GM04504 (cell line): ENCODE measurements at regions not wholly inside any gene's neighbourhood (a gene's known extent, or its start where the extent isn't known, plus 50 kb on each side); places are given as distances from the start of the nearest gene placed in this dataset.
"Not testable (repeated sequence)": the region's sequence is repeated elsewhere in the genome, so short reads cannot be mapped to it uniquely, and the experiment has no call there.

ENCODE experiments used
- DNase-seq: peaks from one replicate; pipeline ENCODE4 v3.0.0-alpha.2; 2012; ENCODE audit warnings: low read depth

DNA sequence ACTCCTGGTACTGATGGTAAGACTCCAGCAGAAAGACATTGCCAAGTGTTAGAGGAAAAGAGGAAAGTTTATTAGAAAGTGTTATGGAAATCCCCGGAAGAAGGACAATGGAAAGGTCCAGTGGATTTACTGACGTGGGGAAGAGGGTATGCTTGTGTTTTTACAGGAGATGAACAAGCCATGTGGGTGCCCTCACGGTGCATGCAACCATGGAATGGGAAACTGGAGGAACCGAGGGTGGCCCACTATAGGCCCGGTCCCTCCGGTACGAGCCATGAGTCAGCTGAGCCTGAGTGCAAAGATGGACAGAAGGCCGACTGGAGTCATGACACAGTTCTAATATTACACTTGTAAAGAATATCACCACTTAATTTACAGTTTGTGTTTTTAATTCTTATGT is 123.3 kb upstream of the ZCCHC13 start:
- no peak for DNase-seq

DNA sequence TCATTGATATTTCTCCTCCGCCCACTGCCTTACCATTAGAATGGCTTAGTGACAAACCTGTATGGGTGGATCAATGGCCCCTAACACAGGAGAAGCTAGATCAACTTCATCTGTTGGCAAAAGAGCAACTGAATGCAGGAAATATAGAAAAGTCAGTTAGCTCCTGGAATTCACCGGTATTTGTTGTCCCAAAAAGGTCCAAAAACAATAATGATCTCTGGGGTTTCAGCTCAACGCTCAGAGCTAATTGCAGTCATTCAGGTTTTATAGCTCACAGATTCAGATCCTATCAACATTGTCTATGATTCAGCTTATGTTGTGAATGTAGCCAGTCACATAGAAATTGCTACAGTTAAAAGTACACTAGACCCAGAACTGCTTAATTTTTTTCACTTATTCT is 124.0 kb upstream of the ZCCHC13 start:
- DNase-seq, result no peak

DNA sequence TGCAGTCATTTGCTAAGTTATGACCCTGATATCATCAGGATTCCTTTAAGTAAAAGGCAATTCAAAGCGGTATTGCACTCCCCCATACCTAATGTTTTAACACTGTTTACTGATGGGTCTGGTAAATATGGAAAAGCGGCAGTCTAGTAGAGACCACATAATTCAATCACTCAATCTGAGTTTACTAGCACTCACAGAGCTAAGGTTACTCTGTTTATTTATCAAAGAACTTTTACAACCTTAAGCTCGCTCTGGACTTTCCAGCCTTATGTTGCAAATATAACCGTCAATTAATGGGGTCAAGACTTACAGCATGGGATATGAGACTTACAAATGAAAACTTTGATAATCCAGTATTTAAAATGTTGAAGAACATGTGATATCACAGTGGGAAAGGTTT is 124.5 kb upstream of the ZCCHC13 start:
- DNase-seq, result no peak

DNA sequence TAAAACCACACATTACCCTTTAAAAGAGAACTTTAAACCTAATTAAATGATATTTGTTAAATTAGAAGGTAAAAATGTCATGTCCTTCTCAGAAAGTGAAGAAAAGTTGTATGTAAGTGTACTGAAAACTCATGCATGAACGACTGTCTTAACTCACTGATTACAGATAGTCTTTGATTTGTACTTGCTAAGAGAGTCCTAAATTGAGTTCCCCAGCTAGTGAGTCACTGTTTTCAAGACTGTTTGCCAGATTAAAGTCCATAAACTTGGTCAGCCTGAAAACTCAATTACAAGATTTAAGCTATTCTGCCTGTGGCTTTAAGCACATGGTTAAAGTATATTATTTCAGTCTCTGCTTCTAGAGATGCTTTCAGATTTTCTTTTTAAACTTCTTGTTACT is 124.9 kb upstream of the ZCCHC13 start:
- peak; percentile 12 for DNase-seq

DNA sequence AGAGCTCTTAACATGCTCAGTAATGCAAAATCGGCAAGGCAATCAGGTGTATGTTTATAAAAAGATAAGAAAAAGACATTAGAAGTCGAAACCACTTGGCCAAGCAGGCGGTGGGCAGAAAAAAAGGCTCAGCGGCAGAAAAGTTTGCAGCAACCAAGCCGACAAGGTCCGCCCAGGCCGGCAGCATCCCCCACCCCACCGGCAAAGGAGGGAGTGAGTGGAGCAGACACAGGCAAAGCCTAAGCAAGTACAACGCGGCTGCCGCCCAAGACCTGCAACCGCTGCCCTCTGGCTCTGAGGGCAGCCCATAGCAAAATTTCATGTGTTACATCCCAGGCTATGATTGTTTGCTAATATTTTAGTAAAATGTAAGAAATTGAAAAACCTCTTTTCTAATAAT is 125.4 kb upstream of the ZCCHC13 start:
- no peak for DNase-seq

DNA sequence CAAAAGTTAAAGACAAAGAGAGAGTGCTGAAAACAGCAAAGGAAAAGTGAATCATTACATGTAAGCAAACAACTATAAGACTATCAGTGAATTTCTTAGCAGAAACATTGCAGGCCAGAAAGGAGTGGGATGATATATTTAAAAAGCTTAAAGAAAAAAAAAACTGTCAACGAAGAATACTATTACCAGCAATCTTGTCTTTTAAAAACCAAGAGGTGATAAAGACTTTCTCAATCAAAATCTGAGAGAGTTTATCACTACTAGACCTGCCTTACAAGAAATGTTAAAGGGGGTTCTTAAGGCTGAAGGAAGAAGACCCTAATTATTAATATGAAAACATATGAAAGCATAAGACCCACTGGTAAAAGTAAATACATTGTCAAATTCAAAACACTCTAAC is 132.5 kb upstream of the ZCCHC13 start:
- no peak for DNase-seq

DNA sequence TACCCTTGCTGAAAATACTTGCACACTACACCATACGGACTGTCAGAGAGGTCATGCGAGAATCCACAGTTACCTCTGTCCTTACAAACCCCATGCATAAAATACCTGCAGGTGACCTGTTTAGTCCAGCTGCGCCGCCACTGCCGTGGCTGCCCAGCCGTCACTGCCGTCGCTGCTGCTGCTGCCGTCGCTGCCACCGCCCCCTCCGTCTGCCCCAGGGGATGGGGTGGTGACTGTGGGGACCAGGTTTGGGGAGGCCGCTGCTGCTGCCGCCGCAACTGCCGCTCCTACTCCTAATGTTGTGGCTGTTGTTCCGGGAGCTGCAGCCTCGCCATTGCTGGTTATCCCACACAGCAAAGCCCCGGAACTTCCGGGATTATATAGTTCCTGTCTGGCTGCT is 141.8 kb upstream of the ZCCHC13 start:
- no peak for DNase-seq

DNA sequence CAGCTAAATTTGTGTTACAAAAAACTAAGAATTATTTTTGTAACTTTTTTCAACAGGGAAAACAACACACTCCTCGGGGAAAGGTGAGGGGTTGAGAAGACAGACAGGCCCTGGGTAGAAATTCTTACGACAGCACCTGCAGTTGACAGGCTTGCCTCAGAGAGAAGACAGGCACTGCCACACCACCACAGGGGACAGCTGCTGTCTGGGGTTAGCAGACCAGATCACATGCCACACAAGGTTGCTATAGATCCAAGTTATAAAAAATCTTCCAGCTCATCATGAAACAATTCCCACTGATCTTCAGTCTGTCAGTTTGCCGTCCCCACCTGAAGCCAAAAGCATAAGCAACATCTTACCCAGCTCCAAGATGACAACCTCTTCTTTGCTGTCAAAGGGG is 143.2 kb upstream of the ZCCHC13 start:
- DNase-seq, result no peak

DNA sequence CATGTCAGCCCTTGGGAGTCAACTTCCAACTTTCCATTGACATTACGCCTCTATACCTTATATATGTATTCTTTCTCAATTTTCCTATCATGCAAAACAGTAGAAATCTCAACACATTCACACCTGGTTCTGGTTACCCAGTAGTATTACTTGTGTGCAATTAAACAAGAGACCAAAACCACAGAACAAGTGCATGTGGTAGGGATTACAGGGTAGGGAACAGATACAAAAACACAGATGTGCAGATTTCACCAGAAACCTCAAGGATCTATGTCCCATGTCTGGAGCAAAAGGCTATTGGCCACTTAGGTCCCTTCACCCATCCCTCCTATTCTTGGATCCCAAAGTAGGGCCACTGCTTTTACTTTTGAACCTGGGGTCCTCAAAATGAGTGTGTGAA is 143.6 kb upstream of the ZCCHC13 start:
- DNase-seq, result no peak

DNA sequence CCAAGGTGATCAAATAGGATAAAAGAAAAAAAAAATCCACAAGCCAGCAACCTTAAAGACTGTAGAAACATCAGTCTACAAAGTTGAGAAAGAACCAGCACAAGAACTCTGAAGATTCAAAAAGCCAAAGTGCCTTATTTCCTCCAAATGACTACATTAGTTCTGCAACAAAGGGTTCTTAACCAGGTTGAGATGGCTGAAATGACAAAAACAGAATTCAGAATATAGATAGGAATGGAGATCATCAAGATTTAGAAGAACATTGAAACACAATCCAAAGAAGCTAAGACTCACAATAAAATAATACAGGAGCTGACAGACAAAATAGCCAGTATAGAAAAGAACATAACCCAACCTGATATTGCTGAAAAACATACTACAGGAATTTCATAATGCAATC is 156.5 kb upstream of the ZCCHC13 start:
- no peak for DNase-seq

DNA sequence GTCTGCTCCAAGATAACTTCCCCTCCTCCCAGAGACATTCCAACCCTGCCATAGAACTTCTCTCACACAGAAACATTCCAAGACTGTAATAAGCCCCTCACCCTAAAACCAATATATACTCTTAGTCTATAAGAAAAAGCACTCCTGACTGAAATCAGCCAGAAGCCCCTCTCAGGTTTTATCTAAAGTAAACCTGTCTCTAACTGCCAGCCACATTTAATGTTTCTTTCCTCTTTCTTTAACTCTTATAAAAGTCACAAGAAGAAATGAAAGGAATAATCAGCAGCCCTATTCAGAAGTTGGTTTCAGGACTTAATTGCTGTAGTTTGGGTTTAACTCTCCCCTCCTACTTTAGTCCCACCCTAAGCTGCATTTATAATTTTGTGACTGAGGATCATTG is 165.0 kb upstream of the ZCCHC13 start:
- DNase-seq, result no peak

DNA sequence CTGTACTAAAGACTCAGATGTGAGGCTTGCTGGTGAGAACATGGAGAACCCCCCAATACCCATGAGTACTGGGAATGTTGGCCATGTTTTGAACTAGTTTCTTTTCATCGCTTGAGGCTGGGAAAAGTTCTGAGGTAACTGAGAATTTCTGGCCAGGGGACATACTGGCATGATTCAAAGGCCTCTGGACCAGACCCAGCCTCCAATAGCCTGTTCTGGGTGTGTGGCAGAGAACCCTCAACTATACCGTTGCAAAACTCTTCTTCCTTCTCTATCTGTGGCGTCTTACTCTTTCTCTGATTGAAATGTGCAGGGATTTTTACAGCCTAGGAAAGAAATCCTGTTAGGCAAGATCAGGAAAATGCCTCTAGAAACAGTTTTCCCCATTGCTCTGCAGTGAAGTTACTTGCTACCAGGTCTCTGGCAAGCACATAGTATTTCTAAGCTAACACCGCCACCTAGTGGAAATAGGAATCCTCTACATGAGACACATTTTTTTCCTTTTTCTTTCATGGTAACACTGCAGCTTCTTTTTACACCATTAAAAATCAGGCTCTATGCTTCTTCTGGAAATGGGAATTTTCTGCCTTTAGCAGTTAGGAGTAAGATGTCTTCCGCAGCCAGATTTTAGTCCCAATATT is 170.7 kb upstream of the ZCCHC13 start:
- DNase-seq, result peak; percentile 43

DNA sequence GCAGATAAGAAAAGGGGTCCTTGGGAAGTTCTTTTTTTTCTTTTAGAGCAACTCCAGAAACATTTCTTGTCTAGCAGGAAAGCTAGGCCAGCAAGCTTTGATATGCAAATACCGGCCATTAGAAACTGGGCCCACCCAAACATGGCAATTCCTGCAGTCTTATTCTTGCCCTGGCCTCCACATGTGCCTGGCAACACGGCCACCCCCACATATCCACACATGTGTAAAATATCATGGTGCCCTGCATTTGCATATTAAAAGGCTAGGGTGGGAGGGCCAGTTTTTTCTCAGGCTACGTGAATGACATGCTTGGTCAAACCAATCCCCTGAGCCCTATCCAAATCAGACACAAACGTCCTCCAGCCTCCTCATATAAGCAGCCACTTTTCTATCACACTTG is 171.7 kb upstream of the ZCCHC13 start:
- DNase-seq, result no peak

DNA sequence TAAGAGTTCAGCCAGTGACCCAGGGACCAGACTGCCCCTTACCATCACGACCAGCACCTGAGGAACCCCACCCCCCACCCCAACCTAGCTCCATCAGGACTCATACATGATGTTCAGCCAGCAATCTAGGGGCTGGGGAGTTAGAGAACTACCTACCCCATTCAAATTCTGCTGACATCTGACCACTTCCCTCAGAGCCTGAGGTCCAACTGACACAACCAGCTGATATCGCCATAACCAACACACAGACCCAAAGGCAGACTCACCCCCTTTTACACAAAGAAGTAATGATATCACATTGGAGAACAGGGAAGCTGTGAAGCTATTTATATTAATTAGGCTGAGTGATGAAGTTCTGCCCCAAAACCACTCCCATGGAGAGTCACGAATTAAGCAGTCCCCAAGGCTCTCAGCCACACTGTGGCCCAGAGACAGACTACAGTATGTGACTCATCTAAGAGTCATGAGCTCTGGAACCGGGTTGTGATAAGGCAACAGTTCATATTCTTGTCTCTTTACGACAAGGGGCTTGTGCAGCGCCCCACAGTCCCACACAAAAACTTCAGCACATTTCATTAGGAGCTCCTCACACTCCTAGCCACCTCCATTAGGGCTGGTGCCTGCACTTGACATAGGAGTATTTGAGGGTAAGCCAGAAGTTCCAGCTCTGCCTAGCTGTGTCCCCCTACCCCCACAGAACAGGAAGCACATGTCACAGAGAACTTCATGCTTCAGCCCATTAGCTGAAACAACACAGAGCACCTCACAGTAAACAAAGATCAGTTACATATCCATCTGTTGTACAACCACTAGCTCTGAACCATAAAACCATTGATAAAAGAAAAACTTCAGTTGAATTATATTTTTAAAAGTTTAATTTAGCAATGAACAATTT is 184.7 kb upstream of the ZCCHC13 start:
- no peak for DNase-seq

DNA sequence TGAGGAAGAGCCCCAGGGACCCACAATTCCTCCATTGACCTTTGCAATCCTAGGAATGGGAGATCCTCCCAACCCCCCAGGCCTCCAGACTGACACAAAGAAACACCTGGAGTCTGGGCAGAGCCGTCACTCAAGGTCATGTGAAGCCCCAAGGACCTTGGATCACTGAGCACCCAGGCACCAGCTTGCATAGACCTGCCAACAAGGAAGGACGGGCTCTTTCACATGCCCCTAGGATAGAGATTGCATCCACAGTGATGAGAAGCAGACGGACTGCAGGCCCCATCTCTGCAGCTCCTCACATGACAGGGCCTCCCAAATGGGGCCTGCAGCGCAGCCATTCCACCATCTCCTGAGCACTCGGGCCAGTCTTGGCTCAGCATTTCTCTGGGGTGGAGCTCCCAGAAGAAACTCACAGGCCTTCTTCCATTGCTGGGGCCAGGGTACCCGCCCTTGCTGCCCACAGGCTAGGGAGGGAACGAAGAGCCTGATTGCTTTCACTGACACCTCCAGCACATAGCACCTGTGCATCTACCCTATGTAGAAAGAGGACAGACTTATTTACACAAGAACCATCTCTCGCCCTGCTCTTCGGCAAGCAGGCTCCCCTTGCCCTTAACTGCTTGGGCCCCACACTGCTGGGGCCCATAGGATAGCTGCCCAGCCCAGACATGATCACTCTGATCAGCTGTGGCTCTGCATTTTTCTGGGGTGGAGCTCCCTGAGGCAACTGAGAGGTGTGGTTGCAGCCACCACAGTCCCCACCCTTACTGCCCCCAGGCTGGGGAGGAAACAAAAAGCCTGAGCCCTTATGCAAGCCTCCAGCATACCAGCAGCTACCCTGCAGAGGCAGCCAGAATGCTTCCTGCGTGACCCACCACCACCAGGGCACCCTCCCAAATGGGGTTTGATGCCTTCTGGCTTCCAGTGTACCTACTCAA is 185.7 kb upstream of the ZCCHC13 start:
- DNase-seq, result no peak

DNA sequence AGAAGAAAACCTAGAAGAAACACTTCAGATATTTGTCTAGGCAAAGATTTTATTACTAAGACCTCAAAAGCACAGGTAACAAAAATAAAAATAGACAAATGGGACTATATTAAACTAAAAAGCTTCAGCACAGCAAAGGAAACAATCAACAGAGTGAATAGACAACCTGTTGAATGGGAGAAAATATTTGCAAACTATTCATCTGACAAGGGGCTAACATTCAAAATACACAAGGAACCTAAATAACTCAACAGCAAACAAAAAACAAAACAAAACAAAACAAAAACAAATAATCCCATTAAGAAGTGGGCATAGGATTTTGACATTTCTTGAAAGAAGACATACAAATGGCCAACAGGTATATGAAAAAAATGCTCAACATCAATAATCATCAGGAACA is 192.7 kb upstream of the ZCCHC13 start:
- no peak for DNase-seq

DNA sequence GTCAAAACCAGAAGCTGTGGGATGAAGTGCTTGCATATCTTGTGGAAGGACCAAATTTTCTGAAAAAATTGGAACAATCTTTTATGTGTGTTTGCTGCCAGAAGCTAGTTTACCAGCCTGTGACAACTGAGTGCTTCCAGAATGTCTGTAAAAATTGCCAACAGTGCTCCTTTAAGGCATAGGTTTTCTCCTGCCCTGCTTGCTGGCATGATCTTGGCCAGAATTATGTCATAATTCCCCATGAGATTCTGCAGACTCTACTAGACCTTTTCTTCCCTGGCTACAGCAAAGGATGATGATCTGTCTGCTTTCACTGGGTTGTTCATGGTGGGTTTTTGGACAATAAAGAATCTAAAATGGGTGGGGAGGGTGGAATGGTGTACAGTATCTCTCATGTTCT is 196.3 kb upstream of the ZCCHC13 start:
- no peak for DNase-seq

DNA sequence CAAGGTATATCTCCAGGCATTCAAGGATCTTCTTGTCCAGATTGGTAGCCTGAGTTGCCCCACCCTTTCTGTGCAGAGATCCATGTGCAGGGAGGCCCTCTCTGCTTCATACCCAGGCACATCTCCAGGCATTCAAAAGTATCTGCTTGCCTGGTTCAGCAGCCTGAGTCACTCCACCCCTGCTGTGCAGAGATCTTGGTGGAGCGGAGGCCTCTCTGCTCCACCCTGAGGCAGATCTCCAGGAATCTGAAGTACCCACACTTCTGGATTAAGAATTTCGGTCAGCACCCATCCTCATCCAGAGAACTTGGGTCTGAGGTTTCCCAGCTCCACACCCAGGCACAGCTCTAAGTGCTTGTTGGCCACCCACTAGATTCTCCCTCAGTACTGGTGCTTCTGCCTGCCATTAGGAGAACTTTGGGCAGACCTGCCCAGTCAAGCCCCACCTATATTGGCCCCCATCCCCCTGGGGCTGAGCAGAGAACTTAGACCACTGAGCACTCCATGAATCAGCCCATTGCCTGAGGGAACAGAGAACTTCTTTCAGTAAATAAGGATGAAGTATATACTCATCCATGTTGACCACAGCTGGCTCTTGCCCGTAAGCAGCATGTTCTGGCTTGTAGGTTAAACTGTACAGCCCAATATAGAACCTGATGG is 199.5 kb upstream of the ZCCHC13 start:
- DNase-seq, result peak; percentile 28

DNA sequence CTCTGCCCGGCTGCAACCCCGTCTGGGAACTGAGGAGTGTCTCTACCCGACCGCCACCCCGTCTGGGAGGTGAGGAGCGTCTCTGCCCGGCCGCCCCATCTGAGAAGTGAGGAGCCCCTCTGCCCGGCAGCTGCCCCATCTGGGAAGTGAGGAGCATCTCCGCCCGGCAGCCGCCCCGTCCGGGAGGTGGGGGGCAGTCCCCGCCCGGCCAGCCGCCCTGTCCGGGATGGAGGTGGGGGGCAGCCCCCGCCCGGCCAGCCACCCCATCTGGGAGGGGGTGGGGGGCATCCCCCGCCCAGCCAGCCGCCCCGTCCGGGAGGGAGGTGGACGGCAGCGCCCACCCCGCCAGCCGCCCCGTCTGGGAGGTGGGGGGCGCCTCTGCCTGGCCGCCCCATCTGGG is 205.6 kb upstream of the ZCCHC13 start:
- DNase-seq, result not testable (repeated sequence)

DNA sequence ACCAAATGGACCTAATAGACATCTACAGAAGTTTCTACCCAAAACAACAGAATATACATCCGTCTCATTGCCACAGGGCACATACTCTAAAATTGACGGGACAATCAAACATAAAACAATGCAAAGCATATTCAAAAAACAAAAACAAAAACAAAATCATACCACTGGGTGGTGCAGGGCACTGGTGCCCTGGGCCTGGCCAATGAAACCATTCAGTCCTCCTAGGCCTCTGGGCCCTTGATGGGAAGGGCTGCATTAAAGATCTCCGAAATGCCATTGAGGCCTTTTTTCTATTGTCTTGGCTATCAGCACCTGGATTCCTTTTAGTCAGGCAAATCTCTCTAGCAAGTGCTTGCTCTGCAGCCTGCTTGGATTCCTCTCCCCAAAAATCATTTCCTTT is 213.9 kb upstream of the ZCCHC13 start:
- DNase-seq, result no peak

DNA sequence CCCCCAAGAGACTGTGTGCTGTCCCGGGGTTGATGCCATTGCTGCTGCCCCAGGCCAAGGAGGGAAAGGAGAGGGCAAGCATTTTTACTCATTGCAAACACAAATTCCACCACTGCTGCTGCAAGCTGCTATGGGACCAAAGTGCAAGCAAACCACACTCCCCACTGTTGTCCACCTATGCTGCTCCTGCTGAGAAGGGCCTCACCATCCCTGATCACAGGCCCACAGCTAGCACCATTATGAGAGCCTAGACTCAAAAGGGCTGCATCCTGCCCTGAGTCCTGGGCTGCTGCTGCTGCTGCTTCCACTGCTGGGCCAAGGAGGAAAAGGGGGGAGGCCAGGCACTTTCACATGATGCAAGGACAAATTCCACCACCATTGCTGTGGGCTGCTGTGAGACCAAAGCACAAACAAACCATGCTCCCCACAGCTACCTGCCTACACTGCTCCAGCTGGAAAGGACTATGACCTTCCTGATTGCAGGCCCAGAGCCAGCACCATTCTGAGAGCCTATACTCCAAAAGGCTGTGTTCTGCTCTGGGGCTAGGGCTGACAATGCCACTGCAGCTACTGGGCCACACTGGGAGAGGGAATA is 218.2 kb upstream of the ZCCHC13 start:
- DNase-seq, result no peak

DNA sequence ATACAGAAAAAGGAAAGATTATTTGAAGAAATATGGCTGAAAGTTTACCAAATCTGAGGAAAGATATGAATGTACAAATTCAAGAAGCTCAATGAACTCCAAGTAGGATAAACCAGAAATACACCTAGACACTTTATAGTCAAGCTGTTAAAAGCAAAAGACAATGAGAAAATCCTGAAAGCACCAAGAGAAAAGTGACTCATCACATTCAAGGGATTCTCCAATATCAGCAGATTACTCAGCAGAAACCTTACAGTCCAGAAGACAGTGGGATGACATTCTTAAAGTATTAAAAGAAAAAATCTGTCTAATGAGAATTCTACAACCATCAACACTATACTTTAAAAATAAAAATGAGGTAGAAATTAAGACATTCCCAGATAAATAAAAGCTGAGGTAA is 223.8 kb upstream of the ZCCHC13 start:
- no peak for DNase-seq
